NCI-H2196 (cell line): ENCODE measurements at regions not wholly inside any gene's neighbourhood (a gene's known extent, or its start where the extent isn't known, plus 50 kb on each side); places are given as distances from the start of the nearest gene placed in this dataset.

Experiments used
- DNase-seq: peaks from one replicate; lab custom pipeline; 2025; ENCODE audit not compliant: unreplicated experiment; lab: John Stamatoyannopoulos, UW

- DNase-seq, result no peak
Measured at GRCh38 chr4:184942444-184943425, 75.6 kb upstream of the HELT start.

GRCh38 chr4:184949020-184949419 lies 69.3 kb upstream of the HELT start:
- DNase-seq, result no peak

- DNase-seq, result no peak
Measured at GRCh38 chr4:184950117-184950830, 68.0 kb upstream of the HELT start.

- DNase-seq, result no peak
Measured at GRCh38 chr4:184950926-184951325, 67.4 kb upstream of the HELT start.

- no peak for DNase-seq
Measured at GRCh38 chr4:184951668-184952160, 66.6 kb upstream of the HELT start.

GRCh38 chr4:184952522-184952921 lies 65.8 kb upstream of the HELT start:
- DNase-seq, result no peak

- DNase-seq, result no peak
Measured at GRCh38 chr4:184953421-184953945, 64.8 kb upstream of the HELT start.

GRCh38 chr4:184953971-184954370 lies 64.3 kb upstream of the HELT start:
- DNase-seq, result no peak

- DNase-seq, result no peak
Measured at GRCh38 chr4:184954482-184954881, 63.8 kb upstream of the HELT start.

GRCh38 chr4:184955116-184955515 lies 63.2 kb upstream of the HELT start:
- DNase-seq, result no peak

- DNase-seq, result no peak
Measured at GRCh38 chr4:184955636-184956035, 62.7 kb upstream of the HELT start.

GRCh38 chr4:184957446-184958115 lies 60.7 kb upstream of the HELT start:
- DNase-seq, result no peak

GRCh38 chr4:184958127-184958922 lies 60.0 kb upstream of the HELT start:
- no peak for DNase-seq

GRCh38 chr4:184958923-184959210 lies 59.4 kb upstream of the HELT start:
- DNase-seq, result no peak

- no peak for DNase-seq
Measured at GRCh38 chr4:184959309-184959708, 59.0 kb upstream of the HELT start.

GRCh38 chr4:184959786-184960185 lies 58.5 kb upstream of the HELT start:
- no peak for DNase-seq

- DNase-seq, result no peak
Measured at GRCh38 chr4:184960505-184960971, 57.8 kb upstream of the HELT start.

GRCh38 chr4:184961660-184962059 lies 56.6 kb upstream of the HELT start:
- DNase-seq, result no peak

- no peak for DNase-seq
Measured at GRCh38 chr4:184962125-184962638, 56.1 kb upstream of the HELT start.
